ENCODE measurements at regions not wholly inside any gene's neighbourhood (a gene's known extent, or its start where the extent isn't known, plus 50 kb on each side); places are given as distances from the start of the nearest gene placed in this dataset.
"Not testable (repeated sequence)": the region's sequence is repeated elsewhere in the genome, so short reads cannot be mapped to it uniquely, and the experiment has no call there.

DNA sequence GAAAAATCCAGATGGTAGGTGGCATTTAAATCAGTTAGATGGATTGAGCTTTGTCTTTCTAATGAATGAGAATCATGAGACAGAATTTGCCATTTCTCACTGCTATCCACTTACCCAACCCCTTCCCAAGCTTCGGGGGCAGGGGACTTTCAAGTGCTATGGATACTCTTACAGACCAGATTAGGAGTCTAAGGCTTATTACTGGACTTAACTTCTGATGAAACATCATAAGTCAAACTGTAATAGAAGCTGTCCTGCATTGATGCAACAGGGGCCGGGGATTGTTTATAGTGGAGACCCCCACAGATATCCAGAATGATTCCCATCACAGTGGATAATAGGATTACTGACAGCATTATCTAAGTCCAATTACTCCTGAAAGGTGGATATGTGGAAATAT, 267.0 kb downstream of the NUF2 start:
- Histone ChIP-seq H3K9me3 (ENCODE audit: control insufficient read depth in 1 of 2, insufficient read depth in 1 of 2, low read length in 2 of 2) (no peaks in the 10 kb centered on the region), H3K36me3 (ENCODE audit: insufficient read depth, low read length) (no peaks in the 10 kb centered on the region), H3K4me1 (ENCODE audit: insufficient read depth, low read length) (no peaks in the 10 kb centered on the region), H3K27me3 (ENCODE audit: control insufficient read depth in 1 of 2, insufficient read depth in 2 of 2, low read length in 2 of 2) (no peaks in the 10 kb centered on the region), H3K4me3 (ENCODE audit: low read length) (no peak overlapping the region), H3K27ac (ENCODE audit: low read depth in 1 of 2, low read length in 2 of 2) (no peak overlapping the region)
- Mint-ChIP-seq H3K9me3 (peaks cover 5% of the 10 kb centered on the region), H3K4me3 (no peak overlapping the region), H3K4me1 (ENCODE audit: low read depth) (no peaks in the 10 kb centered on the region), H3K27ac (no peak overlapping the region), H3K36me3 (ENCODE audit: low read depth) (no peaks in the 10 kb centered on the region), H3K27me3 (no peaks in the 10 kb centered on the region)
- no peak for ATAC-seq (ENCODE audit: poor library complexity)
- ChIA-PET POLR2A (no interaction called here), CTCF (no interaction called here)
- TF ChIP-seq, protein P1, sequence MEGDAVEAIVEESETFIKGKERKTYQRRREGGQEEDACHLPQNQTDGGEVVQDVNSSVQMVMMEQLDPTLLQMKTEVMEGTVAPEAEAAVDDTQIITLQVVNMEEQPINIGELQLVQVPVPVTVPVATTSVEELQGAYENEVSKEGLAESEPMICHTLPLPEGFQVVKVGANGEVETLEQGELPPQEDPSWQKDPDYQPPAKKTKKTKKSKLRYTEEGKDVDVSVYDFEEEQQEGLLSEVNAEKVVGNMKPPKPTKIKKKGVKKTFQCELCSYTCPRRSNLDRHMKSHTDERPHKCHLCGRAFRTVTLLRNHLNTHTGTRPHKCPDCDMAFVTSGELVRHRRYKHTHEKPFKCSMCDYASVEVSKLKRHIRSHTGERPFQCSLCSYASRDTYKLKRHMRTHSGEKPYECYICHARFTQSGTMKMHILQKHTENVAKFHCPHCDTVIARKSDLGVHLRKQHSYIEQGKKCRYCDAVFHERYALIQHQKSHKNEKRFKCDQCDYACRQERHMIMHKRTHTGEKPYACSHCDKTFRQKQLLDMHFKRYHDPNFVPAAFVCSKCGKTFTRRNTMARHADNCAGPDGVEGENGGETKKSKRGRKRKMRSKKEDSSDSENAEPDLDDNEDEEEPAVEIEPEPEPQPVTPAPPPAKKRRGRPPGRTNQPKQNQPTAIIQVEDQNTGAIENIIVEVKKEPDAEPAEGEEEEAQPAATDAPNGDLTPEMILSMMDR (IDR thresholded peaks at IDR 0.05), result no peak
- intact Hi-C loops (cut with DNase I, micrococcal nuclease), result no loop called here
- no peak for DNase-seq

DNA sequence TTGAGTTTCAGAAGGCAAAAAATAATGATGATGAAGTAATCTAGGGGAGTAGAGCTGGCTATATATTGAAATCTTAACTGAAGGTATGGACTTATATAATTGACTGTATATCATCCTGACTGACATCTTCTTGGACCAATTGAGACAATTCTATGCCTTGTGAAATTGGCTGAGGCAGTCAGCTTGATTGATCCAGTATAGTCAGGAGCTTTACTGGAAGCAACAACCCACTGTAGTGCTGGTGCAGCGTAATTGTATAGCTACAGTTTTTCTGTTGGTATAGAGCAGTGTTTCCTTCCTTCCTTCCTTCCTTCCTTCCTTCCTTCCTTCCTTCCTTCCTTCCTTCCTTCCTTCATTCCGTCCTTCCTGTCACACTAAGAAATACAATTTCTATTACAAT, 268.0 kb downstream of the NUF2 start:
- intact Hi-C loops (cut with DNase I, micrococcal nuclease), result no loop called here

GRCh38 chr1:163591131-163591530, 269.4 kb downstream of the NUF2 start:
- H3K27me3 Mint-ChIP-seq; H3K36me3 Mint-ChIP-seq (ENCODE audit: low read depth); H3K9me3 Mint-ChIP-seq; DNase-seq; H3K9me3 ChIP-seq (ENCODE audit: control insufficient read depth in 1 of 2, insufficient read depth in 1 of 2, low read length in 2 of 2); H3K4me1 Mint-ChIP-seq (ENCODE audit: low read depth); POLR2A ChIA-PET; H3K4me3 Mint-ChIP-seq; H3K4me3 ChIP-seq (ENCODE audit: low read length); ATAC-seq (ENCODE audit: poor library complexity); H3K36me3 ChIP-seq (ENCODE audit: insufficient read depth, low read length); H3K27ac Mint-ChIP-seq; H3K27me3 ChIP-seq (ENCODE audit: control insufficient read depth in 1 of 2, insufficient read depth in 2 of 2, low read length in 2 of 2); H3K4me1 ChIP-seq (ENCODE audit: insufficient read depth, low read length); CTCF ChIA-PET; intact Hi-C loops (cut with DNase I, micrococcal nuclease); H3K27ac ChIP-seq (ENCODE audit: low read depth in 1 of 2, low read length in 2 of 2): not testable (repeated sequence)

More for the DNA sequence above, 268.0 kb downstream of the NUF2 start:
- ATAC-seq (ENCODE audit: poor library complexity) (no peak), DNase-seq (no peak)
- H3K27ac ChIP-seq (ENCODE audit: low read depth in 1 of 2, low read length in 2 of 2), result no peak overlapping the region
- H3K36me3 ChIP-seq (ENCODE audit: insufficient read depth, low read length), result no peaks in the 10 kb centered on the region
- ChIA-PET CTCF (no interaction called here), POLR2A (no interaction called here)
- no peak overlapping the region for H3K4me3 ChIP-seq (ENCODE audit: low read length)
- Mint-ChIP-seq H3K36me3 (ENCODE audit: low read depth) (no peaks in the 10 kb centered on the region), H3K4me3 (no peak overlapping the region), H3K4me1 (ENCODE audit: low read depth) (no peaks in the 10 kb centered on the region), H3K27me3 (no peaks in the 10 kb centered on the region), H3K9me3 (peaks cover 5% of the 10 kb centered on the region), H3K27ac (no peak overlapping the region)
- TF ChIP-seq, protein P1 (IDR thresholded peaks at IDR 0.05), result no peak
- H3K27me3 ChIP-seq (ENCODE audit: control insufficient read depth in 1 of 2, insufficient read depth in 2 of 2, low read length in 2 of 2), result no peaks in the 10 kb centered on the region
- no peaks in the 10 kb centered on the region for H3K9me3 ChIP-seq (ENCODE audit: control insufficient read depth in 1 of 2, insufficient read depth in 1 of 2, low read length in 2 of 2)
- H3K4me1 ChIP-seq (ENCODE audit: insufficient read depth, low read length), result no peaks in the 10 kb centered on the region

DNA sequence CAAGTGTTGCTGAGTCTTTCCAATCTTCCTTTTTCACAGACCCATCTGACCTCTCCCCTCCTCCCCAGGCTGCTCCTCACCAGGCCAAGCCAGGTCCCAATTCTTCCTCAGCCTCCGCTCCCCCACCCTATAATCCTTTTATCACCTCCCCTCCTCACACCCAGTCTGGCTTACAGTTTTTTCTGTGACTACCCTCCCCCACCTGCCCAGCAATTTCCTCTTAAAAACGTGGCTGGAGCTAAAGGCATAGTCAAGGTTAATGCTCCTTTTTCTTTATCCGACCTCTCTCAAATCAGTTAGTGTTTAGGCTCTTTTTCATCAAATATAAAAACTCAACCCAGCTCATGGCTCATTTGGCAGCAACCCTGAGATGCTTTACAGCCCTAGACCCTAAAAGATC, 270.9 kb downstream of the NUF2 start:
- H3K27me3 ChIP-seq (ENCODE audit: control insufficient read depth in 1 of 2, insufficient read depth in 2 of 2, low read length in 2 of 2); CTCF ChIA-PET; H3K4me1 ChIP-seq (ENCODE audit: insufficient read depth, low read length); H3K27ac Mint-ChIP-seq; intact Hi-C loops (cut with DNase I, micrococcal nuclease); POLR2A ChIA-PET; H3K4me1 Mint-ChIP-seq (ENCODE audit: low read depth); H3K36me3 Mint-ChIP-seq (ENCODE audit: low read depth); H3K4me3 Mint-ChIP-seq; H3K9me3 ChIP-seq (ENCODE audit: control insufficient read depth in 1 of 2, insufficient read depth in 1 of 2, low read length in 2 of 2); H3K27ac ChIP-seq (ENCODE audit: low read depth in 1 of 2, low read length in 2 of 2); H3K36me3 ChIP-seq (ENCODE audit: insufficient read depth, low read length); ATAC-seq (ENCODE audit: poor library complexity); H3K9me3 Mint-ChIP-seq; DNase-seq; H3K27me3 Mint-ChIP-seq; H3K4me3 ChIP-seq (ENCODE audit: low read length): not testable (repeated sequence)

DNA sequence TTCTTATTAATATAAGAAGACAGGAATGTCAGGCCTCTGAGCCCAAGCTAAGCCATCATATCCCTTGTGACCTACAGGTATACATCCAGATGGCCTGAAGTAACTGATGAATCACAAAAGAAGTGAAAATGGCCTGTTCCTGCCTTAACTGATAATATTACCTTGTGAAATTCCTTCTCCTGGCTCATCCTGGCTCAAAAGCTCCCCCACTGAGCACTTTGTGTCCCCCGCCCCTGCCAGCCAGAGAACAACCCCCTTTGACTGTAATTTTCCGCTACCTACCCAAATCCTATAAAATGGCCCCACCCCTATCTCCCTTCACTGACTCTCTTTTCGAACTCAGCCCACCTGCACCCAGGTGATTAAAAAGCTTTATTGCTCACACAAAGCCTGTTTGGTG, 274.4 kb downstream of the NUF2 start:
- DNase-seq; CTCF ChIA-PET; intact Hi-C loops (cut with DNase I, micrococcal nuclease); H3K27me3 ChIP-seq (ENCODE audit: control insufficient read depth in 1 of 2, insufficient read depth in 2 of 2, low read length in 2 of 2); H3K36me3 Mint-ChIP-seq (ENCODE audit: low read depth); H3K4me1 Mint-ChIP-seq (ENCODE audit: low read depth); H3K4me3 ChIP-seq (ENCODE audit: low read length); POLR2A ChIA-PET; H3K9me3 ChIP-seq (ENCODE audit: control insufficient read depth in 1 of 2, insufficient read depth in 1 of 2, low read length in 2 of 2); ATAC-seq (ENCODE audit: poor library complexity); H3K4me1 ChIP-seq (ENCODE audit: insufficient read depth, low read length); H3K36me3 ChIP-seq (ENCODE audit: insufficient read depth, low read length); H3K27me3 Mint-ChIP-seq; H3K27ac Mint-ChIP-seq; H3K4me3 Mint-ChIP-seq; H3K27ac ChIP-seq (ENCODE audit: low read depth in 1 of 2, low read length in 2 of 2): not testable (repeated sequence)
- peaks cover 12% of the 10 kb centered on the region for H3K9me3 Mint-ChIP-seq
